Endothelial cell of umbilical vein (primary cell): ENCODE measurements at regions not wholly inside any gene's neighbourhood (a gene's known extent, or its start where the extent isn't known, plus 50 kb on each side); places are given as distances from the start of the nearest gene placed in this dataset.

Source experiments
- MYC ChIP-seq: IDR thresholded peaks from one replicate; pipeline ENCODE4 v1.6.1; 2011; ENCODE audit warnings: mild to moderate bottlenecking, low read depth, low read length
- POLR2A ChIP-seq: IDR thresholded peaks from 2 replicates; pipeline ENCODE4 v1.6.1; 2012; ENCODE audit warnings: low read depth, mild to moderate bottlenecking, control low read depth, low read length

- no peak for TF ChIP-seq POLR2A
- no peak for TF ChIP-seq MYC
These were observed 574.7 kb upstream of the ADGRL2 start for GRCh38 chr1:81225789-81226602.
